HS-27A (cell line): ENCODE measurements at regions not wholly inside any gene's neighbourhood (a gene's known extent, or its start where the extent isn't known, plus 50 kb on each side); places are given as distances from the start of the nearest gene placed in this dataset.
"Not testable (repeated sequence)": the region's sequence is repeated elsewhere in the genome, so short reads cannot be mapped to it uniquely, and the experiment has no call there.

ENCODE experiments used
- DNase-seq: peaks from one replicate; pipeline ENCODE4 v3.0.0-alpha.2; 2012; ENCODE audit warnings: low read depth, missing footprints

DNA sequence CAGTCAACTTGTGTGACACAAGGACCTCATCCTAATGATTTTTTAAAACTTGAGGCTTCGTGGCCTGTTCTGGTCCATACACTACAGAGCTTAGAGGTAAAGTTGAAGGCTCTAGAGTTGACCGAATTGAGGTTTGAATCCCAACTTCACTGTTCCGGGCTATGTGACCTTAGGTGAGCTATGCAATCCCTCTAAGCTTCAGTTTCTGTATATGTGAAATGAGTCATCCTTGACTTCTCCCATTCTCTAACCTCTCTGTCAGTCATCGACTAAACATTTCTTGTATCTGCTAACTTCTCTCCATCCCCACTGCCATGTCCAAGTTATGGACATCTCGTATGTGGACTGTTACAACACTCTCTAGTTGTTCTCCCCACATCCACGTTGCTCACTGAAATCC, 178.2 kb upstream of the TMEM45B start:
- no peak for DNase-seq

DNA sequence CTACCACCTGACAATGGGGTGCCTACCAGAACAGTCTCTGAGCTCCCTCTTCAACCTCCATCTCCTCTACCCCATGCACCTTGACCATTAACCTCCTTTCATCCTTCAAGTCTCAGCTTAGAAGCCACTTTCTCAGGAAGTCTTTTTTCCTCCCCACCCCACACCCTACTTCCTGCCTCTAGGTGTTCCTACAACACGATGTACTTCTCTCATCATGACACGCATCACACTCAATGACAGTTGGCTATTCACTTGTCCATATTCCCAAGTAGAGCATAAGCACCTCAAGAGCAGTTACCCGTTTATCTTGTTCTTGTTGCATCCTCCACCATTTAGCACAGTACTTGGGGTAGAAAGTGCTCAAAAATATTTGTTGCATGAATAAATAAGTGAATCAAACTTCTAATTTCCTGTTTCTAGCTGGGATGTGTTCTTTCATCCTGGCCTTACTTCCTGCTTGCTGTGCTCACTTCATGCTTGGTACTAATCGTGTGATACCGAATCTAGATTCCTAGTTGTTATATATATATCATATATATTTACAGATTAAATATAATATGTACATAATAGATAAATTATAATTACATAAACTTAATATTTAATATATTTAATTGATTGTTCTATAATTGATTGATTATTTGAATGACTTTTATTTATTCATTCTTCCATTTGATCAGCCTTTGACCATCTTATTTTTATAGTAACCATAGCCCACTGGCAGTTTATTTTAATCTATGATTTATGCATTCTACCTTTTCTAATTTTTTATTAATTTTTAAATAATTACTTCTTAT, 177.5 kb upstream of the TMEM45B start:
- DNase-seq: no peak

DNA sequence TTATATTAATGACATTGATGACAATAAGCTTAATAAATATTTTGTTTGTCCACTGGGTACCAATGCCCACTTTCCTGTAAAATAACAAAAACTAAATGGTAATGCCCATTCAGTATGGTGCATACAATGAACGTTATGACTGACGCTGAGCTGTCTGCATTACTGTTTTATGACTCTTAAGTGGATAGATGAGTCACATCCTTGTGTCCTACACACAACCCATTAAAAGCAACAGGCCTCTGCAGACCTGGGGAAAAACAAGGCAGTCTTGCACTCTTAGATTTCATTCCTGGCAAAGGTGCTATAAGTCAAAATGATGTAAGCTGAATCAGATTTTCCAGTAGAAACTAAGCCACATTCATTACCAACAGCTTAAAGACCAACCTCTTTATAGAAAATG, 176.3 kb upstream of the TMEM45B start:
- peak; percentile 33 for DNase-seq

DNA sequence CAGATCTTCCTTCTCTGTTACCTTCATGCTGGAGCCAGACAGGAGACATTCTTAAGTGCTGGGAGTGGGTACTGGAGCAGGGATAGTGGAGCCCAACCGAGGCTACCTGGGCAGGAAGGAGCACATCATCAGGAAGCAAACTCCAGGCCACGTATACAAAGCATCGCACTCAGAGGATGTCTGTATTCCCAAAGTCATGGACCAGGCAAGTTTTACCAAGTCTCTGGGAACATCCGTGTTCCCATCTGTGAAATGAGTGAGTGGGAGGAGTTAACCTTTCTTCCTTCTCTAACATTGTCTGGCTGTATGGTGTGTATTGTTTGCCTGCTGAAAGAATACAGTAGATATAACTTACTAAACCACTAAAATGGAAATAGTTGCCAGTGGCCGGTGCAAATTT, 175.0 kb upstream of the TMEM45B start:
- no peak for DNase-seq

DNA sequence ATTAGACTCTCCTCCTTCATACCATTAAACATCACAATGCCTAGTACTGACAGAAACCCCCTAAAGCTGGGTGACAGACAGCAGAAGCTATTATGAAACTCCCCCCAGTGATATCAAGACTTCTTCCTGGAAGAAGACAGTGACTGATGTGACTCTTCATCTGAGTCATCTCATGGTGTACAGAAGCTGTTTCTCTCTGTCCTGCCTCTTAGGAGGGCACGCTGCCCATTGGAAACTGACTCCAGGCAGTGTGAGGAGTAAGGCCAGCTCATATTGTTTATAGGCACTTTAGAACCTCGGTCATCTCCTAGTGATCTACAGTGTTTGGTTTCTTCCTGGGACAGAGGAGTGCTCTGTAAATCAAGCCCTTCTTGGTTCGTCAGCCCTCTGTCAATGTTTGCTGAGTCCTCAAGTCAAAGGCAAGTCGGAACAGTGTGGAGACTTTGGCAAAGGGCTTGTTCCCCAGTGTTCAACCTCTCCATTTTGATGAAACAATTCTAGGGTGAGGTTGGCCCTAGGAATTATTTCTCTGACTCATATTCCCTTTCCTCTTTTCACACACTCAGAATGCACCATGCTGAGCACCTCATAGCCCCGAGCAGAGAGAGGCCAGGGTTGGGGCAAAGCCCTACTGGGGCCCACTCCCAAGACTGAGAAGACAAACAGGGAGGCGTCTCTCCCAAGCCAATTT, 172.5 kb upstream of the TMEM45B start:
- no peak for DNase-seq

DNA sequence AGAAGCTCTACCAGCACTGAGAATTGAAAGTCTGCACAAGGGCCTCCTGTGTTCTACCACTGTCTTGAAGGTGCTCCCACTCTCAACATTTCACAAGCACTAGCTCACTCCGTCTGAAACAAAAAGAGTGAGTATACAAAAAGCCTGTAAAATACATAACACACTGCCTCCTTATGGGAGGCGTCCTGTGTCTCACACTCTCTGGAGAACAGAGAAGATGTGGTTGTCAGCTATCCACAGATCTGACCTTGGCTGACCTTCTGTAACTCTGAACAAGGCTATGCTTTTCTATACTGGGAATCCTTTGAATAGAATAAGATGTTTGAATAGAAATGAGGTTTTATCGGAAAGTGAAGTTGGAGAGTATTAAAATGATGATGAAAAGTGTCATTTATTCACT, 171.3 kb upstream of the TMEM45B start:
- DNase-seq: no peak

DNA sequence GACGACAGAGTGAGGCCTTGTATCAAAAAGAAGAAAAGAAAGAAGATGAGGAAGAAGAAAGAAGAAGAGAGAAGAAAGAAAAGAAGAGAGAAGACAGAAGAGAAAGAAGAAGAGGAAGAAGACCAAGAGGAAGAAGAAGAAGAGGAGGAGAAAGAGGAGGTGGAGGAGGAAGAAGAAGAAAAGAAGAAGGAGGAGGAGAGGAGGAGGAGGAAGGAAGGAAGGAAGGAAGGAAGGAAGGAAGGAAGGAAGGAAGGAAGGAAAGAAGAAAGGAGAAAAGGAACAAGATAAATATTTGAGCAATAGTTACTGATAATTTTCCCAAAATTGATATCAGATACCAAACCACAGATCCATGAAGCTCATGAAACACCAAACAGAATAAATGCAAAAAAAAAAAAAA, 169.7 kb upstream of the TMEM45B start:
- DNase-seq: no peak

DNA sequence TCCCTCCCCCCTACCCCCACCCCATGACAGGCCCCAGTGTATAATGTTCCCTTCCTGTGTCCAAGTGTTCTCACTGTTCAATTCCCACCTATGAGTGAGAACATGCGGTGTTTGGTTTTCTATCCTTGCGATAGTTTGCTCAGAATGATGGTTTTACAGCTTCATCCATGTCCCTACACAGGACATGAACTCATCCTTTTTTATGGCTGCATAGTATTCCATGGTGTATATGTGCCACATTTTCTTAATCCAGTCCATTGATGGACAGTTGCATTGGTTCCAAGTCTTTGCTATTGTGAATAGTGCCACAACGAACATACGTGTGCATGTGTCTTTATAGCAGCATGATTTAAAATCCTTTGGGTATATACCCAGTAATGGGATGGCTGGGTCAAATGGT, 165.6 kb upstream of the TMEM45B start:
- not testable (repeated sequence) for DNase-seq

DNA sequence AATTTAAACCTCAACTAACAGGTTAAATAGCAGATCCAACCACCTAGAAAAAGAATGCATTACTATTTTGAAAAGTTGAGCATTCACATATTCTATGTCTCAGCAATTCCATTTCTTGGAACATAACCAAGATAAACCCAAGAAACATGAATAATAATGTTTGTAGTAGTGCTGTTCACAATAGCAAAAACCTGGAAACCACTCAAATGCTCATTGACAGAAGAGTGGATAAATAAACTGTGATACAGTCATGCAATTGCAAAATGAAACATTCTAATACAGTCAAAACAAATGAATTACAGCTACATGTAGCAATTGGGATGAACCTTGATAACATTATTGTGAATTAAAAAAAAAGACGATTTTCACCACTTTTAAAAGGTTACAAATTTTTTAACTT, 162.8 kb upstream of the TMEM45B start:
- DNase-seq: no peak

DNA sequence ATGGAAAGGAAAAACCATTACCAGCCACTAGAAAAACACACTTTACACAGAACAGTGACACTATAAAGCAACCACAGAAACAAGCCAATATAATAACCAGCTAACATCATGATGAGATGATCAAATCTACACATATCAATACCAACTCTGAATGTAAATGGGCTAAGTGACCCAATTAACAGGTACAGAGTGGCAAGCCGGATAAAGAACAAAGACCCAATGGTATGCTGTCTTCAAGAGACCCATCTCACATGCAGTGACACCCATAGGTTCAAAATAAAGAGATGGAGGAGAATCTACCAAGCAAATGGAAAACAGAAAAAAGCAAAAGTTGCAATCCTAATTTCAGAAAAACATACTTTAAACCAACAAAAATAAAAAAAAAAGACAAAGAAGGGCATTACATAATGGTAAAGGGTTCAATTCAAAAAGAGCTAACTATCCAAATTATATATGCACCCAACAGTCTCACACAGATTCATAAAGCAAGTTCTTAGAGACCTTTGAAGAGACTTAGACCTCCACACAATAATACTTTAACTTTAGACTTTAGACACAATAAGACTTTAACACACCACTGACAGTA, 160.3 kb upstream of the TMEM45B start:
- DNase-seq: no peak

DNA sequence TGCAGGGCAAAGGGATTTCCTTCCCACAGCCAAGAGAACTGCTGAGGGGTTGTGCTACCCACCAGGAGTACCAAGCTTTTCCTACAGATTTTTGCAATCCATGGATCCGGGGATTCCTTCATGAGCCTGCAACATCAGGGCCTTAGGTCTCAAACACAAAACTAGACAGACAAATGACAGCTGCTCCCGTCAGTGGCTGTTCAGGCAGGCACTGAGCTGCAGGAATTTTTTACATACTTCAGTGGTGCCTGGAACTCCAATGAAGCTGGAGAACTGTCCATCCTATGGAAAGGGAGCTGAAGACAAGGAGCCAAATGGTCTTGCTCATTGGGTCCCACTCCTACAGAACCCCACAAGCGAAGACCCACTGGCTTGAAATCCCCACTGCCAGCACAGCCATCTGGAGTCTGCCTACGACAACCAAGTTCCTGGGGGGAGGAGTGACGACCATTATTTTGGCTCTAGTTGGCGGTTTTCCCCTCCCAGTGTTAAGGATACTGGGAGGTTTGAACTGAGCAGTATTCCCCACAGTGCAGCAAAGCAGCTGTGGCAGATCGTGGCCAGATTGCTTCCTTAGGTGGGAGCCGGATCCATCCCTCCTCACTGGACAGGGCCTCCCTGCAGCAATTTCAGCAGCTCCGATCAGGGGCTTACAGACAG, 157.7 kb upstream of the TMEM45B start:
- DNase-seq: no peak

DNA sequence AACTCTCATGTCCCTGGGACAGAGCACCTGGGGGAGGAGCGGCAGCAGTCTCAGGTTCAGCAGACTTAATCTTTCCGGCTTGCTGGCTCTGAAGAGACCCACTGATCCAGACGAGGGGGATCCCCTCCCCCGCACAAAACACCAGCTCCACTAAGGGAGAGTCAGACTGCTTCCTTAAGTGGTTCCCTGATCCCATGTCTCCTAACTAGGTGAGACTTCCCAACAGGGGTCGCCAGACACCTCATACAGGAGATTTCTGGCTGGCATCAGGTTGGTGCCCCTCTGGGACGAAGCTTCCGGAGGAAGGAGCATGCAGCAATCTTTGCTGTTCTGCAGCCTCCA, 157.2 kb upstream of the TMEM45B start:
- DNase-seq: no peak

DNA sequence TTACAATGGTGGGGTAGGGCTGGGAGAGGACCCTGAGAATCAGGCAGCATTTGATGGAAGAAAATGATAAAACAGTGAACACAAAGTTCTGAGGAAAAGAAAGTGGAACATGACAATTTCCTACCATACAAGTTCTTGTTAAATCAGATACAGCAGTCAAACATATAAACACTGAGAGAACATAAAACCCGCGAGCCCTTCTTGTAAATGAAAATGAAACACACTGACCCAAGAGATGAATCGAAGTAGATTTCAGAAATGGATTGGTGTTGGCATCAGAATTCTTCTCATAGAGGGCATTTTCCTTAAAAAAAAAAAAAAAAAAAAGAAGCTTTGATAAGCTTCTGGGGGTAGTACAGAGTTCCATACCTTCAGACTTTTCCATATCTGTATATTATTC, 134.7 kb upstream of the TMEM45B start:
- no peak for DNase-seq

DNA sequence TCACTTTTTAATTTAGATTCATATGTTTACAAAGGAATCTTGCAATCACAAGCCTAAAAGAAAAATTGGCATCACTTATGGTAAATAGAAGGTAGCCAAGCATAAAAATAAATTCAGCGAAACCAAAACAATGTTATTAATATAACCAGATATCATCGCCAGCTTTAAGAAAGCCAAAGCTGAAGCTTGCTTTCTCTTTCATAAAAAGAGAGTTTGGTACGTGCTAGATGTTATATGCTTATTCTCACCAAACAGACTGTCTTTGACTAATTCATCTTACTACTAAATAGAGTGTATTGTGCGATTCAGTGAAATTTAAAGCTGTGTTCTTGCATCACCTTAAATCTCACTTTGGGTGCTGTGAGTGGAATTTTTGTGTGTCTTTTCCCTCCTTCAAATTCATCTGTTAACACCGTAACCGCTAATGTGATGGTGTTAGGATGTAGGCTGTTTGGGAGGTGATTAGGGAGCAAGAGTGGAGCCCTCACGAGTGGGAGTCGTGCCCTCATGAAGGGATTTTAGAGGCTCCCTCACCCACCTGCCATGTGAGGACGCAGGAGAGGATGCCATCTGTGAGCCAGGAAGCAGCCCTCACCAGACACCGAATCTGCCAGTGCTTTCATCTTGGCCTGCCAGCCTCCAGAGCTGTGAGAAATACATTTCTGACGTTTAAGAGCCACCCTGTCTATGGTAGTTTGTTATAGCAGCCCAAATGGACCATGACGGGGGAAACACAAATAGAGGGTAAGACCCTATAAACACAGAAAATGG, 134.1 kb upstream of the TMEM45B start:
- DNase-seq: no peak

DNA sequence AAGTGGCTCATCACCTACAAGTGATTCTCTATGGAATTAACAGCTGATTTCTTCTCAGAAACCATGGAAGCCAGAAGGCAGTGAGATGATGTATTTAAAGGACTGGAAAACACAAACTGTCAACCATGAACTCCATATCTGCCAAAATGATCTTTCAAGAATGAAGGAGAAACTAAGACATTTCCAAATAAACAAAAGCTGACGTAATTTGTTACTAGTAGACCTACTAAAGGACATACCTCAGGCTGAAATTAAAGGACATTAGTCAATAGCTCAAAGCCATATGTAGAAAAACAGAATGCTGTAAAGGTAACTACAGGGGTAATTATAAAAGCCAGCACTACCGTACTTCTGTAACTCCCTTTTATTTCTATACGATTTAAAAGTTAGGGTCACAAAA, 129.4 kb upstream of the TMEM45B start:
- DNase-seq: no peak

DNA sequence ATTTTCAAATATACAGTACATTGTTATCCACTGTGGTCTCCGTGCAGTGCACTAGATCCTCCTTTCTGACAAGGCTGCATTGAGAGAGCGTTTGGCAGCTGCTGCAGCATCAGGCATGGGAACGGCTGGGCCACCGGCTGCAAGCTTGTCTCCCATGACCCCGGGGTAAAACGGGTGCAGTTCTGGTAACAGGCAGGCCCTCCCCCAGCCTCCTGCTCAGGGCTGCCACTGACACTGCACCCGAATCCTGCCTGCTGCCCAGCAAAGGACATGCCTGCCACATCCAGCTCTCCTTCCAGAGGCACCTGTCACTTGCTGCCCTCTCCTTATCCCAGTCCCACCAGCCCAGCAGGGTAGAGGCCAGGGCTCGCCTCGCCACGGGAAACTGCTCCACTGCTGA, 124.5 kb upstream of the TMEM45B start:
- no peak for DNase-seq

DNA sequence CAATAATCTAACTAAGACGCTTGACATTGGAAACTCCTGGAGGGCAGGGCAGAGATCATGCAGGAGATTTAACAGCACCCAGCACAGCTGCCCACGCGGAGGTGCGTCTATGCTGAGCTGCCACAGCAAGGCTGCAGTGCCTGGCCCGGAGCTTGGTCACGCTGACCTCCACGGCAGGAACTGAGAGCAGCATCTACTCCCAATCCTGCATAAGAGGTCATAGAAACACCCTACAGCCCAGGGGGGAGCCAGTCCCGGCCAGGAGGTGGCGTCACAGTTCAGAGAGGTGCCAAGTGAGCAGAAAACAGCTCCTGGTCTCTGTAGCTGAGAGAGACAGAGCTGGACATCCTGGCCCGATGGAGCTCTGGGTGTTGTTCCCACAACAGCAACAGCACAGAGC, 121.1 kb upstream of the TMEM45B start:
- DNase-seq: no peak

DNA sequence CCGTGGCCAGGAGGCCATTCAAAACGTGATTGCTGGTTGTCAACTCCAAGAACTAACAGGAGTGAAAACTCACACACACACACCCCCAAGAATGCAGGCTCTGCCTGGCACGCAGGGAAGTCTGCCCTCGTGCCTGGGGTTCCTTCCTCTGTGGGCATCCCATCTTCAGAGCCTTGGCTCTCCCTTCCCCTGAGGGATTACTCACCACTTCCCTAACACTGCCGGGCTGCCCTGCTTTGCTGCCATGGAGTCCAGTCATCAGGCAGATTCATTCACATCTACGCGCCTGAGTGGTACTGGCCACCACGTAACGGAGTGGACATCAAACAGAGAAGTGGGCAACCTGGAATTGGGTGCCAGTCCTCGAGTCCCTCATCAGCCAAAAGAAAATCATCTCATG, 120.7 kb upstream of the TMEM45B start:
- no peak for DNase-seq

DNA sequence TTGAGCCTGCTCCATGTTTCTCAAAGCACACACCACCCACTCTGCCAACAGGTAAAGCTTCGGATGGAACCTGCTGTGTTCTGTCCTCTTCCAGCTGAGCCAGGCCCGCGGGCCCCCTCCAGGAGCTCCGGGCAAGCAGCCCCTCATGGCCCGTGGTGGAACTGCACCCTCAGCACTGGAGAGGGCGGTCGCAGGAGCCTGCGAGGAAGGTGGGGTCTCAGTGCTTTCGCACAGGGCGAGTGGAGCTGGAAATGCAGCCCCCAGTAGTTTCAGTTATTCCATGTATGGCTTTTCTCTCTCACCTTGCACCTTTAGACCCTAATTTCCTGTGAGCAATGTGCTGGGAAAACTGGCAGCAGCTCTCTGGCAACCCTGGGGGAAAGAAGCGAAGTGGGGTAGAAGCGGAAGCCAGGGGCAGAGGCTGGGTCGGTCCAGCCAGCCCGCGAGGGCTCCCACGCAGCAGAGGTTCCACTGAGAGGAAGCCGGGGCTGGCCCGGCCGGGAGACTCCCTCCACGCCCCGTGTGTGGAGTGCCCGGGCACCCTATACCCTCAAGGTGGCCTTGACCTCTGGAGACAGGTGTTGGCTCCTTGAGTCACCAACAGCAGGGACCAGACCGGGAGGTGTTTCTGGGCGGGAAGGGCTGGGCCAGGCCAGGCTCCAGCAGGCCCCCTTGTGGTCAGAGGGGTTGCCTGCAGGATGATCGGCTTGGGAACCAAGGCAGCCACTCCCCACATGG, 119.9 kb upstream of the TMEM45B start:
- no peak for DNase-seq

DNA sequence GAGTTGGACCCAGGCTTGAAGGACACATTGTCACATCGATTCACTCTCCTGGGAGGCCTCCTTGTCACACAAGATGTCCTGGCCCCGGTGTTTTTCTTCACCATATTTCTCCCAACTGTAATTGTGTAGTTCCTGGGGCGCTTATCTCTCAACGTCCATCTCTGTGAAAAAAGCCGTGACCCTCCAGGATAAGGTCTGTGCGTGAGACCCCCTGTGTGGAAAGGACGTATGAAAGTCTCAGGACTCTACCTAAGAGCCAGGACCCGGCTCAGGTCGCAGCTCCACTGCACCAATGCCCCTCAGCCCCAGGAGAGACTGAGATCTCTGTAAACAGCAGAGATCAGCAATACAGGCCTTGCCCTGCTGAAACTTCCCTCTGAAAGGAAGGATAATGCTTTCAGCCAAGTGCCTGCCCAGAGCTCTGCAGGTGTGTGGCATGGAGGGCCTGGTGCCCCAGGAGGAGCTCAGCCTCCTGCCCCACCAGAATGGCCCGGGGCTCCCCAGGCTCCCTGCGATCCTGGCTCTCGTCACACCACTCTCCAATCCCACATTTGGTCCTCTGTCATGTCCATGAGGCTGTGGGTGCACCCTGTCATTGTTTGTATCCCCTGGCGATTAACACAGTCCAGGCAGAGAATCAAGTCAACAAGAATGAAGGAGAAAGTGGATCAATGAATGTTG, 119.2 kb upstream of the TMEM45B start:
- no peak for DNase-seq

DNA sequence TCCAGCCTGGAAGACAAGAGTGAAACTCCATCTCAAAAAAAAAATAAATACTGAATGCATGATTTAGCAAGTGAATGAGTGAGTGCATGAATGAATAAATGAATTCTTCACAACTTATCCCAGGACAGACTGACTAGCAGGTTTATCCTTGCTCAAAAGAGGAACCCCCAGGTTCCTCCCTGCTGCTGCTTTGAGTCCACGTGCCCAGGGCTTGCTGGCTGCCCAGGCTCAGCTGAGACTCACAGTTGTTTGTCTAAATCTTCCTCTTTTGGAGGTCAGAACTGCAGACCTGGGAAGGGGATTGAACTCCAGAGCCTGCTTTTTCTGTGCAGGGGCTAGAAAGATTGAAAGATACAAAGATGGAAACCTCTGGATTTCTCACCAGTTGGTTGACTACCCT, 117.4 kb upstream of the TMEM45B start:
- DNase-seq: no peak
